ENCODE measurements at regions not wholly inside any gene's neighbourhood (a gene's known extent, or its start where the extent isn't known, plus 50 kb on each side); places are given as distances from the start of the nearest gene placed in this dataset.

GRCh38 chr13:62321139-62321538 lies 905.5 kb upstream of the PCDH20 start:
- no peak for TF ChIP-seq CTCF (IDR thresholded peaks at IDR 0.05)
- no peak for TF ChIP-seq POLR2A (IDR thresholded peaks at IDR 0.05)

Measured in ovary (tissue), 3 donors.